GM12891 (cell line): ENCODE measurements at regions not wholly inside any gene's neighbourhood (a gene's known extent, or its start where the extent isn't known, plus 50 kb on each side); places are given as distances from the start of the nearest gene placed in this dataset.

ENCODE experiments used
- POLR2A ChIP-seq: IDR thresholded peaks from 2 replicates; pipeline ENCODE4 v1.6.1; 2011; ENCODE audit warnings: low read depth, low read length, control low read depth
- POLR2AphosphoS5 ChIP-seq: IDR thresholded peaks from 2 replicates; pipeline ENCODE4 v1.6.1; 2011; ENCODE audit warnings: low read depth, low read length, control low read depth
- SPI1 ChIP-seq: IDR thresholded peaks from 2 replicates; pipeline ENCODE4 v1.6.1; 2011; ENCODE audit warnings: low read depth, low read length, control low read depth
- TAF1 ChIP-seq: IDR thresholded peaks from 2 replicates; pipeline ENCODE4 v1.6.1; 2011; ENCODE audit warnings: low read depth, low read length, control low read depth

- no peak for TF ChIP-seq POLR2A
- no peak for TF ChIP-seq POLR2AphosphoS5
- TF ChIP-seq TAF1, result no peak
- no peak for TF ChIP-seq SPI1
Measured at GRCh38 chr2:6623746-6624145, 242.0 kb downstream of the CMPK2 start.
